ENCODE measurements at regions not wholly inside any gene's neighbourhood (a gene's known extent, or its start where the extent isn't known, plus 50 kb on each side); places are given as distances from the start of the nearest gene placed in this dataset.

DNA sequence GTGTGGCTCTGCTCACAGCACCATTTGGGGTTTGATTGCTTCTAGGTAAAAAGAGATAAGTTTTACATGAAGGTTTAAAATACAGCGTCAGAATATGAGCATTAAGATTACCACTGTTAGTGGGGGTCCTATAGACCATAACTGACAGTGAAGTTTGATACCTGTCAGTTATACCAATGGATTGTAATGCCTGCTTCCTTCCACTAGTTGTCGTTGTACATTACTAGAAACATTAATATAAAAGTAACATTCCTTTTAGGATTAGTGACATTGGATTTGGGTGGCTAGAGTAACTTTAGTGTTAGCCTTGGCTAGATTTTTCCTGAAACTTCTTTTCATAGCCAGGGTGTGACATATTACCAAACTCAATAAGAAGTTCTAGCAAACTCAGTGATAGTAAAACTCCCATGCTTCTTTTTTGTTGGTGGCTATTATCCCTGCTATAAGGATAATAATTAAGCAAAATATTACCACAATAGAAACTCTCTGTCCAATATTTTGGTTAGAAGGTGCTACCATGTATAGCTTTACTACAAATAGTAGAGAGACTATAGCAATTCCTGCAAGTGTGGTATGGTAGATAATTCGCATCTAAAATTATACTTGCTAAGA, 57.1 kb downstream of the FAM181B start:
- no peak for DNase-seq (ENCODE audit: low read depth in 2 of 2)

DNA sequence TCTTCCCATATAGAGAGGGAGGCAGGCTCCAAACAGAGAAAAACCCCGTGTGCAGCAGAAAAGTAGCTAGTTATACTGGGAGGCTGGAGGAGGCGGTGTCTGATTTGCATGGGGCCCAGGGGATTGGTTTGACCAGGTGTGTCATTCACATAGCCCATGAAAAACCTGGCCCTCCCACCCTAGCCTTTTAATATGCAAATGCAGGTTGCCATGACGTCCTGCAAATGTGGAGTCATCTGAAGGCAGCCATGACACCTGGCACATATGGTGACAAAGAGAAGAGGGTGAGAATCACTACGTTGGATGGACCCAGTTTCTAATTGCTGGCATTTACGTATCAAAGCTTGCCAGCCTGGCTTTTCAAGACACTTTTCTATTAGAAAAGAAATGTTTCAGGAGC, 57.8 kb downstream of the FAM181B start:
- no peak for DNase-seq (ENCODE audit: low read depth in 2 of 2)

DNA sequence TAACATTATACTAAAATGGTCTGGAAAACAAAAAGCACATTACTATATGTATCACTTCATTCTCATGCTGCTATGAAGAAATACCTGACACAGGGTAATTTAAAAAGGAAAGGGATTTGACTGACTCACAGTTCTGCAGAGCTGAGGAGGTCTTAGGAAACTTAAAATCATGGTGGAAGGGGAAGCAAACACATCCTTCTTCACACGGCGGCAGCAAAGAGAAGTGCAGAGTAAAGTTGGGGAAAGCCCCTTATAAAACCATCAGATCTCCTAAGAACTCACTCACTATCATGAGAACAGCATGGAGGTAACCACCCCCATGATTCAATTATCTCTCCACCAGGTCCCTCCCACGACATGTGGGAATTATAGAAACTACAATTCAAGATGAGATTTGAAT, 60.0 kb downstream of the FAM181B start:
- DNase-seq (ENCODE audit: low read depth in 2 of 2) = no peak

DNA sequence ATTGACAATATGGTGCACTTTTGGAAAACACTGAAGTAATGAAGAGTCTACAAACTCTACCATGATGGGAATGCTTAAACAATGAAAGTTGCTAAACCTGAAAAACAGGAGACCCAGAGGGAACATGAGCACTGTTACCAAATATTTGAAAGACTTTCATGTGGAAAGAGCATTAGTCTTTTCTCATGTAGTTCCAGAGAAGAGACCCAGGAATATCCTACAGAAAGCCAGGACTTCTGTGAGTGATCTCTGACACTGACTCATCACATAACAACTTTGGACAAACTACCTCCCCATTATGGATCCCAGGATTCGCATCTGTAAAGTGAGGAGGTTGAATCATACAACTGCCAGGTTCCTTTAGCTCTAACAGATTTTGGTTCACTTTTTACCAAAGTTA, 62.2 kb downstream of the FAM181B start:
- no peak for DNase-seq (ENCODE audit: low read depth in 2 of 2)

DNA sequence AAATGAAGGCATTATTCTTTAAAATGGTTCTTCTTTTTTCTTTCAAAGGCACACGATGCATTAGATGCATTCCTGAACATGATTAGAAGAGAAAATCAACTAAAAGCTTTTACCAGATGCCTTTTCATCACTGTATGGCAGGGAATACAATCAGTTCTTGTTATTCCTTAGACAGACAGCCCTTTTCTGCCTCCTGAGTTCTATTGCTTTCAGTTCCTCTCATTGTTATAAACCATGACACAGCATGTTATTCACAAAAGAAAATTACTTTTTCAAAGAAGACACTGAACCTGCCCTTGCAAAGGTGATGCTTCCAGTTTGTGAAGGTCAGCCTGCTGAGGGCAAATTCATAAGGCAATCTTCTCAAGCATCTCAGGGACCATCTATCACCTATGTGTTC, 70.1 kb downstream of the FAM181B start:
- DNase-seq (ENCODE audit: low read depth in 2 of 2) = no peak

DNA sequence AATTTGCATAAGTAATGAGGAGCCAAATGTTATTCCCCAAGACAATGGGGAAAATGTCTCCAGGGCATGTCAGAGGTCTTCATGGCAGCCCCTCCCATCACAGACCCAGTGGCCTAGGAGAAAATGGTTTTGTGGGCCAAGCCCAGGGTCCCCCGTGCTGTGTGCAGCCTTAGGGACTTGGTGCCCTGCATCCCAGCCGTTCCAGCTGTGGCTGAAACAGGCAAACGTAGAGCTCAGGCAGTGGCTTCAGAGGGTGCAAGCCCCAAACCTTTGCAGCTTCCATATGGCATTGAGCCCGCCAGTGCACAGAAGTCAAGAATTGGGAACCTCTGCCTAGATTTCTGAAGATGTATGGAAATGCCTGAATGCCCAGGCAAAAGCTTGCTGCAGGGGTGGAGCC, 79.9 kb downstream of the FAM181B start:
- no peak for DNase-seq (ENCODE audit: low read depth in 2 of 2)

DNA sequence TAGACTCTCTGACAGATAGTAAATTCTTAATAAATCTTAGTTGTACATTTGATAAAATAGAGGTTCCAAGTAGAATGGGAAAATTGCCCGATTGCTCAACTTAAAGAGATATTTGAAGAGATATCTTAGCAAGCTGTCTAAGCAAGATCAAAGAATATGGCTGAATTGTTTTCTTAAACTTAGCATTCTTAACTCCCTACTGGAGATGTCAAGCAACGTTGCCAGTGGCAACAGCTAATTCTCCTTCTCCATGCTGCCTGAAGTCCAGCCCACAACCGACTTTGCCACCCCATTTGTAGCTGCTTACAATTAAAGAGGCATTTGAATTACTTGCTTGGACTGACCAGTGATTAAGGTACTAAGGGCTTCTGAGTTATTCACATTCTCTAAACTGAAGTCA, 94.4 kb downstream of the FAM181B start:
- no peak for DNase-seq (ENCODE audit: low read depth in 2 of 2)

DNA sequence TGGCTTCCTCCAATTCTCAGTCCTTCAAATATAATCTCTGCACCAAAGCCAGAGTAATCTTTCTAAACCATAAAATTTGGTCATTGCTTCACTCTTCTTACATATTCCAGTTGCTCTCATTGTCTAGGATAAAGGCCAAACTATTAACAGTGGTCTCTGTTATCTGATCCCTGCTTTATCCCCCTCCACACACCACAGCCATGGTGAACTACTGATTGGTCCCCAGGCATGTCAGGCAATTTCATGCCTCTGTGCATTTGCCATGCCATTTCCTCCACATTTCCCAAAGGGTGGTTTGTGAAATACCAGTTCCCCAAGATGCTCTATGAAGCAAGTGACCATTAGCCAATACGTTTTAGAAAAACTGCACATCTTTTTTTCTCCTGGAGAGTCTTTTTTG, 97.0 kb downstream of the FAM181B start:
- no peak for DNase-seq (ENCODE audit: low read depth in 2 of 2)

DNA sequence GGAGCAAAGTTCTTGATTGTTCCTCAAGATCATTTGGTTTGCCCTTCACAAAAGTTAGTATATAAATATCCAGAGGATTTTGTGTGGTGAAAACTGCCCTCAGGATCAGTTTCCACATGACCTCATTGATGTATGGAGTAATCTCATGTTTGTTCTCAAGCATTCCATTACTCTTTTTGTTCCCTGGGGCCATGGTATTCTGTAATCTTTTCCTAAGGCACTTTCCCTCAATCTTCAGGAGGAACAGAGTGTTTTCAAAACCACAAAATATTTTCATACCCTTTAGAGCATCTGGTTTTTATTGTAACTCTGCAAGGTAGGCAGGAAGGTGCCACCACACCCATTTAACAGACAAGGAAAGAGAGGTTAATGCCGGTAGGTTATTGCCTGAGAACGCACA, 99.6 kb downstream of the FAM181B start:
- DNase-seq (ENCODE audit: low read depth in 2 of 2) = no peak

DNA sequence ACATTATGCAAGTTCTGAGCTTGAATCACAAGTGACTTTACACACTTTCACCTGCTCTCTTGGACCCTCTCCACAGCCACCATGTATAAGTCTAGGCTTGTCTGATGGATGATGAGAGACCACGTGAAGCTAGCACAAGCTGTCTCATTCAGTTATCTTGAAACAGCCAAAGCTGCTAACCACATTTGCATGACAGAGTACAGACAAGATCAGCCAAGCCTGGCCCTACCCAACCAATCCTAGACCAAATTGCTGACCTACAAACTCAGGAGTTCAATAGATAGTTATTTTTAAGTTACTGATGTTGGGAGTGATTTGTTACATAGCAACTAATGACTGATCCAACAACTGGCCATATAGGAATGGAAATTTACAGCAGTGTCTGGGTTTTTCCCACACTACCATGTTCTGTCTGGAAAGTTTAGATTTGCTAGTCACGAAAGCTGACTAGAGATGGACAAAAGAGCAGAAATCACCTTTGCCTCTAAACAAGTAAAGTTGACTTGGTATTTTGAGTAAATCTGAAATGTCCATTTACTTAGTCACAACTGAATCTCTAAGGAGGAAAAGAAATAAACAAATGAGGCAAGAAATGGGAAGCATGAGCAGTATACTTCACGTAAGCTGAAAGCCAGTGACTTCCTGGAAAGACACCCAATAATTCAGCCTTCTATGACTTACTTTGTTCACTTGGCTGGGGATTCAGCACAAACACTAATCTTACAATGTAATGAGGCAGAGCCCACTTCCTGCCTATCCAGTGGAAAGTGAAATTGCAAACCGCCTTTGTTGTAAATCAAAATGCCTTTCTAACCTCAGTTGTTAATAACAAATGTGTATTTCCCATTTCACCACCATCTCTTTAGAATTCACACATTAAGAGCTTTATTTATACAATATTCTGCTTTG, 101.7 kb downstream of the FAM181B start:
- no peak for DNase-seq (ENCODE audit: low read depth in 2 of 2)

DNA sequence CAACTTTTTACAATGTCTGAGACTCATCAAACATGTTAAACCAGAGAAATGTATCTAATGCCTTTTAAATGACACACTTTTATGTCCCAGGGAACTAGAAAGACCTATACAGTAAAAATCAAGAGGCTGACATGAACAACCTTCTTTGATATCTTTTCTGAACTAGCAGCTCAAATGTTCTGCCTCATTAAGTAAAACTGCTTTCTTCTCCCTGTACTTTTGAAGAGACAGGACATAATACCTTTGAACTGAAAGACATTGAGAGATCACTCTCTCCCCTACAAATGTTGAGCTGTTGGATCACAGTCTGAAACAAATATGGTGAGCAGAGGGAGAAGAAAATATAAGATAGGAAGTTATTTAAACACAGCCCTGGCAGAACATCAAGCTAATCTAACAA, 123.0 kb downstream of the FAM181B start:
- no peak for DNase-seq (ENCODE audit: low read depth in 2 of 2)

DNA sequence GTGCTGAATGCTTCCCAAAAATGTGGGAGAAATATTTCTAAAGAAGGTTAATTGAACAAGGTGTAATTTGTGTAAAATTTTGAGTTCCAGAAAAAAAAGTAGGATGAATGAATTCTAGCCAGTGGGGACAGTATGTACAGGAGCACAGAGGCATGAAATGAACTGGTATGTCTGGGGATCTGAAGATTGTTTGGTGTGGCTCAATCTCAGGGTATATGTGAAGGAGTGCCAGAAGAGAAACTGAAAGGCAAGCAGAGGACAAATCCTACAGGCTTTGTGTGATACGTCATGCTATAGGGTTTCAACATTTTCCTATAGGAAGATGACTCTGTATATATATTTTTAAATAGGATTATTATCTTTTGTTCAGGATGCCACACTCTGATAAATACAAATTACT, 126.9 kb downstream of the FAM181B start:
- no peak for DNase-seq (ENCODE audit: low read depth in 2 of 2)

DNA sequence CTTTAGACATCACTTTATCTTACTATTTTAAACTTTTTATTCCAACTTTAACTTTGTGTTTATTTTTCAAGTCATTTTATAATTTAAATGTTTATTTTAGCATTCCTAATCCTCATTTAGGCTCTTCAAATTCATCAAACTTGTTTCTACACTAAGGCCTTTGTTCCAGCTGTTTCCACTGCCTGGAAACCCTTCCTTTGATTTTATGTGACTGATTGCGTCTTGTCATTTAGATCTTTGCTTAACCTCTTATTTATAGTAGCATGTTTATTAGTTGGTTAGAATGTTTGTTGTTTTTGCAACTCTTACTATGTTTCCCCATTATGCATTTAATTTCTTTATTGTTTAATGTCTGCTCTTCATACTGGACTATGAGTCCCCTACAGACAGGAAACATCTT, 132.0 kb downstream of the FAM181B start:
- DNase-seq (ENCODE audit: low read depth in 2 of 2) = no peak

DNA sequence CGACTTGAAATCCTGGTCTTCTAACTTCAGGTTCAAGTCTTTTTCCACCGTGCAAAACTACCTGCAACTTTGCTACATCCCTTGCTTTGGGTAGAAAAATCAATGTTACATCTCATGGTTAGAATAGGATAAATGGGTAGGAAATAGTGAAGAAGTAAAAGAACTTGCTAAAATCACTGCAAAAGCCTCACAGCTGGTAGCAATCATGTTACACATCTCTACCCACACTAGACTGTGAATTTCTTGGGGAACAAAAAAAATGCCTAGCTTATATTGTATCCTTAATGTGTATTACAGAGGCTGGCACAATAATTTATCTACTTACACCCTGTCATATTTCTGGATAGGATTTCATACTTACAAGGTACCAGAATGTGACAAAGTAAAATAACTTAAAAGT, 133.8 kb downstream of the FAM181B start:
- DNase-seq (ENCODE audit: low read depth in 2 of 2) = no peak

DNA sequence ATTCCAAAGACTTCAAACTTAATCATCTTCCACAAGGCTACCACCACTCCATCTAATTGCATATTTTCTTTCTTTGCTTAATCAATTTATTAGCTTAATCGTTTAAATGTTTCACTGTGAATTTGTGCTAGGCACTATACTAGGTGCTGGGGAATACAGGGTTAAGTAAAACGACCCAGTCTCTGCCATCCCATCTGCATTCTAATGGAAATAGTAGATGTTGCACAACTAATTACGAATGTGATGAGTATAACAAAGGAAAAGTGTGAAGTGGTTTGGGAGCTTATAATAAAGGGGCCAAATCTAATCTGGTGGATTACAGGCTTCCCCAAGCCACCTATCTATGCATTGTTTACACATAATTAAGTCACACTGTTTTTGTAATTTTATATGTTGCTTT, 147.1 kb downstream of the FAM181B start:
- no peak for DNase-seq (ENCODE audit: low read depth in 2 of 2)

DNA sequence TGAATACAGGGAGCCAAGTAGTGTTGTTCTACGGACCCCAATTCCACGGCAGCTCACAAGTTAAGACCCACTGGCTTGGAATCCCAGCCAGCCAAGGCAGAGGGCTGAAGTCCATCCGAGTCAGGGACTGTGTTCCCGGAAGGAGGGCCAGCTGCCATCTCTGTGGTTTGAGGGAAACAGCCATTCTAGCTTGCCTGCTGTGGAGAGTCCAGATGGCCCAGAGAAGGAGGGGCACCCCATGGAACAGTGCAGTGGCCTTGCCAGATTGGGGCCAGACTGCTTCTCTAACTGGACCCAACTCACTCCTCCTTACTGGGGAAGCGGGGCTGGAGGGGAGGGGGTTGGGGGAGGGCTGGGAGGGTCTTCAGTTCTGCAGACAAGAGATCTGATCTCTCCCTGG, 156.4 kb downstream of the FAM181B start:
- DNase-seq (ENCODE audit: low read depth in 2 of 2) = no peak

DNA sequence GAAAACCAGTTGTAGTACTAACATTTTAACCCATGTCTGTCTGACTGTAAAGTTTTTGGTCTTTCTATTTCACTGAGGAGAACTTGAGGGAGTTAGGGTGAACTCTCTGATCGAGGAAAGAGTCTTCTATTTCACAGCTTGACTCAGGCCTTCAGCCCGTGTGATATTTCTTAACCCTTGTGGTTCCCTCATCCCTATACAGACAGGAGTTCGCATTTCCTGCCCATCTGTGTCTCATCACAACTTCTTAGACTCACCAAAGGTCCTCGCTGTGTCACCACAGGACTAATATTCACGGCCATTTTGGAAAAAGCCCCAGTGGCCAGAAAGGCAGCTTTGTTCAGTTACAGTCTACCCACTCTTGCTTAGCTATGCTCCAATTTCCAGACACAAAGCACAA, 172.8 kb downstream of the FAM181B start:
- no peak for DNase-seq (ENCODE audit: low read depth in 2 of 2)

DNA sequence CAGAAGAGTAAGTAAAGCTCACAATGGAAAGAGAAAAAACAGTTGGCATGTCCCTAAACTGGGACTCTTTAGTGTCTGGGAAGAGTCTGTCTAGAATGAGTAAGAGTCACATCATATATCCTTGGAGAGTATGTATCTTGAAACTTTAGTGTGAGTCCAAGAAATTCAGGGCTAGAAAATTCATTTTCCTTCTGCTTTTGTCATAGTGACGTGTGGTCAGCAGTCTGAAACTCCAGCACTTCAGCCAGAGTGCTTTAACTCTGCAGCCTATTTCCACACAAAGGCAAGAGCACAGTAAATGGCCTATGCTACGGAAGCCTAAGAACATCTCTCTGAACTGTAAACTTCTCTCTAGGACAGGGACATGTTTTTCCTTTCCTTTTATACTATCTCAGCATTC, 174.1 kb downstream of the FAM181B start:
- DNase-seq (ENCODE audit: low read depth in 2 of 2) = no peak

DNA sequence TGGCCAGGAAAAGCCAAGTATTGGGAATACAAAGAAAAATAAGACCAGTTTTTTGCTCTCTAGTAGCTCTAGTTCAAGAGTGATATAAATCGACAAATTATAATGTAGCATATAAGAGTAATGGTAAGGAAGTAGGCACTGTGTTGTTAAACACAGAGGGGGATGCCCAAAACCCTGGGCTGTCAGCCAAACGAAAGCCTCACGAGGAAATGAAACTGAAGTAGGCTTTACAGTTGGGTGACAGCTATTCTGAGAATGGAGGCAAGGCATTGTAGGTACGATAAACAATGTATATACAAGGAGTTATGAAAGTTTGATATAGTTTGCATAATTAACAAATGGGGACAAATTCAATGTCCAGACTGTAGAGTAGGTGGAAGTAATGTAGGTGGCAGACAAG, 176.4 kb downstream of the FAM181B start:
- DNase-seq (ENCODE audit: low read depth in 2 of 2) = no peak

DNA sequence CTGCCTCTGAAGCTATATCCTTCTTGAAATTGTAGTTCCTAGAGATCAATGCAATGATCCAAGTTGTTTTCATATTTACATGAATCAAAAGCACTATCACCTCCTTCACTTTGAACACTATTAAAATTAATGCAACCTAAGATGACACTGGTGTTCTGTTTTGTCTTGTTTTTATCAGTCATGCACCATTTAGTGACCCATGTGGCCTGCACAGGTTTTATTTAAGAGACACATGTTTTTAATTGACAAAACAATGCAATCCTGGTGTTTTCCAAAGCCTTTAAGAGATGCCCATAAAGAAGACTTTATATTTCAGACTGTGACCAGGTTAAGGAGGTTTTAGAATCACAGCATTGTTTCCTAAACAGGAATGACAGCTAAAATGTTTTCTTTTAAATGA, 177.5 kb downstream of the FAM181B start:
- no peak for DNase-seq (ENCODE audit: low read depth in 2 of 2)

DNA sequence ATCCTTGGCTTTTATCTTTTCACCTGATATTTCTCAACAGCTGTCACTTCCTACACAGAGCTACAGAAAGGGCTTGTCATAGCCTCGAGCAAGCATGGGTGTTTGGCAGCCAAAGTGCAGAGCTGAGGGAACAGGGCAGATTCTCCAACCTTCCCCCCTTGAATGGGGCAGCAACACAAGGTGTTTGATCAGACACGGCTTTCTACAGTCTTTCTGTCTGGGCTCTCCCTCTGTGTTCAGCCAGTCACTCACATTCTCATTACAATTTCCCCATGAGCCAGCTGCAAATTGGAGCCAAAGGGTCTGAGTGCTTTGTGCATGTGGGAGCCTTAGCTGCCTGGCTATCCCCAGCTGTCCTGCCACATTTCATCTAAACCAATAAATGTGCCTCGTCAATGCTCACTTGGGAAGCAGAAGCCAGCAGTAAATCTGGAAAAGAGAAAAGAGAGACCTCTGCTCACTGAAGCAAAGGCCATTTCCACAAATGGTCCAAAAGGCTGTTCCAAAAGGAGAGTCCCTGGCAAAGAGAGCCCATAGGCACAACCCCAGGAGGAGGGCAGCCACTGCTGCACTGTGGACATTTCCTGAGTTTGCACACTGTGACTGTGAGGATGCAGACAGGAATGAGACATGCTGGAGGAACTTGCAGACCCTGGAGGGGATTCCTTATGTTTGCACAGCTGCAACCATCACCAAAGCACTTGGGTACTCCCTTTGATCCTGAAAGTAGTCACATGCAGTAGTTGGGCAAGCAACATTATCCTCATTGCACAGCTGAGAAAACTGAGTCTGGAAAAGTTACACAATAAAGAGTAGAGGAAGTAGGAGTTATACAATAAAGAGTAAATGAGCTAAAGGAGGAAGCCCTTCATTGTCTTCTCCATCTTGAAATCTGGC, 186.8 kb downstream of the FAM181B start:
- DNase-seq (ENCODE audit: low read depth in 2 of 2) = no peak

DNA sequence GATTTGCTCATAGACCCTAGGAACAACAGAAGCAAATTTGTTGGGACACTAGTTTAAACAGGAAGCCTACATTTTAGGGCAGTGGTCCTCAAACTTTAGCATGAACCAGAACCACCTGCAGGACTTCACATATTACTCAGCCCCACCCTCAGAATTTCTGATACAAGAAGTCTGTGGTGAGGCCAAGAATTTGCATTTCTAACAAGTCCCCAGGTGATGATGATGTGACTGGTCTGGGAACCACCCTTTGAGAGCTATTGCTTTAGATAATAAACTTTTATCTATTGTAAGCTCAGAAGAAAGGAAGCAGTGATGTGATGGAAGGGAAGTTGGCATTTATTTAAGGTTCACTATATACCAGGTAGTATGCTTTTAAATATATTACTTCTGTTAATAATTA, 194.0 kb downstream of the FAM181B start:
- no peak for DNase-seq (ENCODE audit: low read depth in 2 of 2)

DNA sequence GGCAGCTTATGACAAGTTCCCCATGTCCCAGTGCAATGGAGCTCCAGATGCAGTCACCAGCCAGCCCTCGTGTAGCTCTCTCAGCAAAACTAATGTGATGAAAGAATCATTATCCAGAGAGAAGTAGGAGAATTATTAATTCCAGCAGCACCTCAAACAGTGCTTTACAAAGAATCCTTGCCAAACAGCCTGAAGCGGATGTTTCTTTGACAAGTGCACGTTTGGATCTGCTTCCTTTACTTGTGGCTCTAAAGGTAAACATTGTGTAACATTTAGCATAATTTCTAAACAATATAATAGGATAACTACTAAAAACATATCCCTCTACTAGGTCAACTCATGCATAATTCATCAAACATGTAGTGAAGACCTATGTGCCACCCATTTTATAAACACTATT, 197.0 kb downstream of the FAM181B start:
- DNase-seq (ENCODE audit: low read depth in 2 of 2) = no peak
